A549 (cell line): ENCODE measurements at regions not wholly inside any gene's neighbourhood (a gene's known extent, or its start where the extent isn't known, plus 50 kb on each side); places are given as distances from the start of the nearest gene placed in this dataset.
"Not testable (repeated sequence)": the region's sequence is repeated elsewhere in the genome, so short reads cannot be mapped to it uniquely, and the experiment has no call there.

Source experiments
- ATAC-seq, 2 experiments: fragments of 200-7000 bp in 1 of 2; fragments of >200 bp in 1 of 2; cut with Nextera tagmentation in 1 of 2; cut with Tn5 transposase in 1 of 2; 3 replicates each; pipeline versions ENCODE4 v1.8.0 to v1.9.1; 2018 to 2020; ENCODE audit warnings: mild to moderate bottlenecking in 1 of 2, moderate library complexity in 1 of 2
- CTCF ChIA-PET: fragments of 300-600 bp; sonication (Branson Sonifier 250); formaldehyde crosslinking; extraction: SDS; loops from one replicate; lab custom pipeline; 2021; ENCODE audit warnings: antibody characterized with exemption, inconsistent platforms; lab: Yijun Ruan, JAX
- POLR2A ChIA-PET: fragments of 350-600 bp; formaldehyde crosslinking; extraction: SDS; loops from one replicate; lab custom pipeline; 2021; ENCODE audit warnings: antibody characterized with exemption, inconsistent platforms; lab: Yijun Ruan, JAX
- DNase-seq, 2 experiments: peaks; one replicate each; pipeline versions ENCODE4 v3.0.0 to v3.0.0-alpha.2; 2011 to 2016; ENCODE audit warnings: low read depth in 1 of 2, low spot score in 1 of 2
- FAIRE-seq: peaks from 2 replicates; lab custom pipeline; 2011; peaks lifted over from hg19 to GRCh38; lab: Jason Lieb, UNC
- H3K27ac ChIP-seq, 2 experiments: fragments of >200 bp; sonication (Bioruptor Twin); formaldehyde crosslinking; 3 replicates each; pipeline ENCODE4 v1.5.1; 2016 to 2017
- H3K4me1 ChIP-seq: fragments of >200 bp; sonication (Bioruptor Twin); formaldehyde crosslinking; 3 replicates; pipeline ENCODE4 v1.6.1; 2016
- H3K4me2 ChIP-seq: fragments of >200 bp; sonication (Bioruptor Twin); formaldehyde crosslinking; 3 replicates; pipeline ENCODE4 v1.6.1; 2016
- H3K4me3 ChIP-seq: fragments of >200 bp; sonication (Bioruptor Twin); formaldehyde crosslinking; 3 replicates; pipeline ENCODE4 v1.5.1; 2016
- H3K9me3 ChIP-seq: fragments of >200 bp; sonication (Bioruptor Twin); formaldehyde crosslinking; 3 replicates; pipeline ENCODE4 v1.6.1; 2016
- BCL3 ChIP-seq: fragments of >200 bp; sonication (Bioruptor Twin); formaldehyde crosslinking; IDR thresholded peaks from 3 replicates; pipeline ENCODE4 v1.6.1; 2016
- CEBPB ChIP-seq, 2 experiments: fragments of >200 bp in 1 of 2; sonication (Bioruptor Twin) in 1 of 2; formaldehyde crosslinking in 1 of 2; IDR thresholded peaks; 2 replicates each; pipeline ENCODE4 v1.6.1; 2012 to 2016
- CHD4 ChIP-seq: fragments of 200-600 bp; sonication (generic); IDR thresholded peaks from 2 replicates; pipeline ENCODE4 v1.6.1; 2016; ENCODE audit warnings: antibody characterized with exemption, mild to moderate bottlenecking, borderline replicate concordance
- EHF ChIP-seq: fragments of 250-450 bp; sonication (Bioruptor Pico); IDR thresholded peaks from 2 replicates; pipeline ENCODE4 v1.5.0; 2020; ENCODE audit warnings: mild to moderate bottlenecking
- ELK1 ChIP-seq: fragments of 150-350 bp; IDR thresholded peaks from 2 replicates; pipeline ENCODE4 v1.6.1; 2014; ENCODE audit warnings: low read depth, mild to moderate bottlenecking, low read length
- ESRRA ChIP-seq: fragments of 150-350 bp; IDR thresholded peaks from 2 replicates; pipeline ENCODE4 v1.6.1; 2014; ENCODE audit warnings: mild to moderate bottlenecking, low read length, borderline replicate concordance
- FOSB ChIP-seq: fragments of 250-450 bp; sonication (Bioruptor Pico); IDR thresholded peaks from 2 replicates; pipeline ENCODE4 v1.5.0; 2020; ENCODE audit warnings: mild to moderate bottlenecking, moderate library complexity
- FOSL2 ChIP-seq, 2 experiments: fragments of 450-650 bp in 1 of 2; fragments of >200 bp in 1 of 2; sonication (Bioruptor Twin) in 1 of 2; formaldehyde crosslinking; IDR thresholded peaks; 2 replicates each; pipeline versions ENCODE4 v1.5.0 to v1.6.1; 2016 to 2020; ENCODE audit warnings: mild to moderate bottlenecking in 1 of 2, moderate library complexity in 1 of 2
- FOXS1 ChIP-seq: fragments of 250-450 bp; sonication (Bioruptor Pico); IDR thresholded peaks from 2 replicates; pipeline ENCODE4 v1.5.0; 2020; ENCODE audit warnings: mild to moderate bottlenecking, moderate library complexity
- GATA3 ChIP-seq: IDR thresholded peaks from 2 replicates; pipeline ENCODE4 v1.6.1; 2012; ENCODE audit warnings: borderline replicate concordance
- HDAC2 ChIP-seq: fragments of 200-600 bp; sonication (generic); IDR thresholded peaks from 2 replicates; pipeline ENCODE4 v1.6.1; 2016
- HOXA7 ChIP-seq: fragments of 250-450 bp; sonication (Bioruptor Pico); IDR thresholded peaks from 2 replicates; pipeline ENCODE4 v1.5.0; 2020; ENCODE audit warnings: mild to moderate bottlenecking, moderate library complexity
- JUN ChIP-seq, 2 experiments: fragments of >200 bp; sonication (Bioruptor Twin); formaldehyde crosslinking; IDR thresholded peaks; 2 replicates in 1 of 2; 3 replicates in 1 of 2; pipeline ENCODE4 v1.6.1; 2016 to 2017
- KDM5A ChIP-seq: fragments of 200-600 bp; sonication (generic); IDR thresholded peaks from 2 replicates; pipeline ENCODE4 v1.6.1; 2016; ENCODE audit warnings: antibody characterized with exemption, mild to moderate bottlenecking
- MAFK ChIP-seq: fragments of 450-650 bp; IDR thresholded peaks from 2 replicates; pipeline ENCODE4 v1.6.1; 2014; ENCODE audit not compliant: partially characterized antibody
- NFE2L2 ChIP-seq: fragments of 150-350 bp; conservative IDR thresholded peaks from 2 replicates; pipeline ENCODE4 v1.6.1; 2014; ENCODE audit warnings: low read length
- POLR2A ChIP-seq: IDR thresholded peaks from 2 replicates; pipeline ENCODE4 v1.6.1; 2012; ENCODE audit warnings: mild to moderate bottlenecking, low read length
- POLR2AphosphoS2 ChIP-seq: conservative IDR thresholded peaks from 2 replicates; pipeline ENCODE4 v1.6.1; 2012; ENCODE audit warnings: low read length, improper control_type of control experiment, inconsistent platforms
- RNF2 ChIP-seq: fragments of 200-600 bp; sonication (generic); IDR thresholded peaks from 2 replicates; pipeline ENCODE4 v1.6.1; 2016; ENCODE audit warnings: low read depth, mild to moderate bottlenecking, antibody characterized with exemption, moderate library complexity, borderline replicate concordance
- SMC3 ChIP-seq: fragments of >200 bp; sonication (Bioruptor Twin); formaldehyde crosslinking; IDR thresholded peaks from 3 replicates; pipeline ENCODE4 v1.6.1; 2018; ENCODE audit warnings: inconsistent platforms
- SREBF2 ChIP-seq: fragments of 450-650 bp; IDR thresholded peaks from 2 replicates; pipeline ENCODE4 v1.6.1; 2014; ENCODE audit warnings: mild to moderate bottlenecking, moderate library complexity
- TFCP2L1 ChIP-seq: fragments of 250-450 bp; sonication (Bioruptor Pico); IDR thresholded peaks from 2 replicates; pipeline ENCODE4 v1.5.0; 2021; ENCODE audit warnings: mild to moderate bottlenecking
- TP53 ChIP-seq: fragments of 250-450 bp; sonication (Bioruptor Pico); IDR thresholded peaks from 2 replicates; pipeline ENCODE4 v1.5.0; 2021; ENCODE audit warnings: mild to moderate bottlenecking, moderate library complexity
- ZC3H11A ChIP-seq: fragments of 450-650 bp; IDR thresholded peaks from 2 replicates; pipeline ENCODE4 v1.6.1; 2014; ENCODE audit warnings: antibody characterized with exemption, mild to moderate bottlenecking
- ZFP36 ChIP-seq: fragments of 450-650 bp; IDR thresholded peaks from 2 replicates; pipeline ENCODE4 v1.6.1; 2014; ENCODE audit warnings: borderline replicate concordance; ENCODE audit not compliant: partially characterized antibody
- ZNF302 ChIP-seq: fragments of 250-450 bp; sonication (Bioruptor Pico); IDR thresholded peaks from 2 replicates; pipeline ENCODE4 v1.9.0; 2021; ENCODE audit warnings: inconsistent platforms, mild to moderate bottlenecking, moderate library complexity
- WGBS: methylation state at CpG from one replicate; pipeline ENCODE4 v1.1.6; 2017; ENCODE audit errors: missing lambda C conversion rate; 5-methylcytosine and 5-hydroxymethylcytosine counted together
- TF ChIP-seq, protein P1 (sequence below): fragments of >200 bp; sonication (Bioruptor Twin); formaldehyde crosslinking; IDR thresholded peaks from 2 replicates; pipeline ENCODE4 v1.6.1; 2016
- TF ChIP-seq, protein P2 (sequence below): IDR thresholded peaks from 2 replicates; pipeline ENCODE4 v1.6.1; 2012

DNA sequence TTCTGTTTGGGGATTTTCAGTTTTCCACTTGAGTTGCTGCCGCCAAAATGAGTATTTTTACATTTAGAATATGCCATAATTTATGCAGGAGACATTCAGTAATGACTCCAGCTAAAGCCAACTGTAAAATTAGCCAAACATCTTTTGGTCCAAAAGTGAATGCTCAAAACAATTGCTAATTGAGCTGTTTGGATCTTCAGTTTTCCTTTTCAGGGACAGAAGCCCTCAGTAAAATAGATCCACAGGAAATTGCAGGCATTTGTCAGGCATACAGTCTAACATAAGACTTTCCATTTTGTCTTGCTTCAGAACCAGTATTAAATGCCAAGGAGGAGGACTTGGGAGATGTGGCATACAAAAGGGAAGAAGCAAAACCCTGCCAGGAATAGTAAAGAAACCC, 524.8 kb upstream of the API5 start:
- Histone ChIP-seq H3K4me1 (no peaks in the 10 kb centered on the region), H3K4me2 (no peak overlapping the region), H3K9me3 (no peaks in the 10 kb centered on the region), H3K4me3 (no peak overlapping the region), H3K27ac (no peak overlapping the region)
- no peak for ATAC-seq
- DNase-seq: no peak
- ChIA-PET CTCF (interaction anchor here (0.6 kb wide), 1 partner anchor 211 kb away, joined by 3 read pairs; no protein-coding TSS in a partner anchor), POLR2A (no interaction called here)
- TF ChIP-seq EHF (CRISPR knock-in tag): no peak
- TF ChIP-seq ESRRA: no peak
- no peak for TF ChIP-seq ZC3H11A
- TF ChIP-seq, protein P1, sequence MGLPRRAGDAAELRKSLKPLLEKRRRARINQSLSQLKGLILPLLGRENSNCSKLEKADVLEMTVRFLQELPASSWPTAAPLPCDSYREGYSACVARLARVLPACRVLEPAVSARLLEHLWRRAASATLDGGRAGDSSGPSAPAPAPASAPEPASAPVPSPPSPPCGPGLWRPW: no peak
- TF ChIP-seq GATA3: no peak
- no peak for TF ChIP-seq BCL3
- TF ChIP-seq POLR2A: no peak
- TF ChIP-seq, protein P2, sequence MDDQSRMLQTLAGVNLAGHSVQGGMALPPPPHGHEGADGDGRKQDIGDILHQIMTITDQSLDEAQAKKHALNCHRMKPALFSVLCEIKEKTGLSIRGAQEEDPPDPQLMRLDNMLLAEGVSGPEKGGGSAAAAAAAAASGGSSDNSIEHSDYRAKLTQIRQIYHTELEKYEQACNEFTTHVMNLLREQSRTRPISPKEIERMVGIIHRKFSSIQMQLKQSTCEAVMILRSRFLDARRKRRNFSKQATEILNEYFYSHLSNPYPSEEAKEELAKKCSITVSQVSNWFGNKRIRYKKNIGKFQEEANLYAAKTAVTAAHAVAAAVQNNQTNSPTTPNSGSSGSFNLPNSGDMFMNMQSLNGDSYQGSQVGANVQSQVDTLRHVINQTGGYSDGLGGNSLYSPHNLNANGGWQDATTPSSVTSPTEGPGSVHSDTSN: no peak
- TF ChIP-seq SMC3: no peak
- no peak for TF ChIP-seq ELK1
- TF ChIP-seq CEBPB (IDR thresholded peaks at IDR 0.05): no peak
- WGBS: 0% methylated on average over 1 of the region's 1 CpG
- no peak for FAIRE-seq

GRCh38 chr11:42795483-42795882, 516.3 kb upstream of the API5 start:
- H3K27ac ChIP-seq, H3K4me2 ChIP-seq, DNase-seq, FAIRE-seq, H3K9me3 ChIP-seq, ATAC-seq, H3K4me1 ChIP-seq, POLR2A ChIA-PET, H3K4me3 ChIP-seq, CTCF ChIA-PET: not testable (repeated sequence)
- WGBS: 13% methylated on average over 2 of the region's 2 CpGs

DNA sequence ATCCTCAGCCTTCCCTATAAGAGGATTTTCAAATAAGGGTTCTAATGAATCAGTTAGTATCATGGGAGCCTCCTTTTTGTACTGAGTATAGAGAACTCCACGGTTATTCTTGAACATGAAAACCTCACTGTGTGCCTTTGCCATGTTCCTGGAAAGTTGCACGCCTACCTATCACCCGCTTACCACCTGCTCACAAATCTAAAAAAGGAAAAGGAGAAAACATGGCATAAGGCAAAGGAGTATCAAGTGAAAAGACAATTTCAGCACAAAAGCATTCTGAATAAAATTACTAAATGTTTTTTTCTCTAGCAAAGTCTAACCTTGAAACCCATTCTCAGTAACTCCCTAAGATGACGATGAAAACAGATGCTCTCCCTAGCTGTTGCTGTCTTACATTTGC, 511.8 kb upstream of the API5 start:
- Histone ChIP-seq H3K27ac (no peak overlapping the region), H3K4me3 (no peak overlapping the region), H3K9me3 (0 out of 3 replicates have a peak, but pooled peaks cover 4% of the 10 kb centered on the region), H3K4me2 (no peak overlapping the region), H3K4me1 (no peaks in the 10 kb centered on the region)
- ATAC-seq (no peak), DNase-seq (no peak), FAIRE-seq (no peak)
- ChIA-PET CTCF (no interaction called here), POLR2A (no interaction called here)
- TF ChIP-seq FOSB (CRISPR knock-in tag) (no peak), MAFK (no peak), RNF2 (no peak)
- TF ChIP-seq, protein P1: no peak
- WGBS: 17% methylated on average over 4 of the region's 4 CpGs

DNA sequence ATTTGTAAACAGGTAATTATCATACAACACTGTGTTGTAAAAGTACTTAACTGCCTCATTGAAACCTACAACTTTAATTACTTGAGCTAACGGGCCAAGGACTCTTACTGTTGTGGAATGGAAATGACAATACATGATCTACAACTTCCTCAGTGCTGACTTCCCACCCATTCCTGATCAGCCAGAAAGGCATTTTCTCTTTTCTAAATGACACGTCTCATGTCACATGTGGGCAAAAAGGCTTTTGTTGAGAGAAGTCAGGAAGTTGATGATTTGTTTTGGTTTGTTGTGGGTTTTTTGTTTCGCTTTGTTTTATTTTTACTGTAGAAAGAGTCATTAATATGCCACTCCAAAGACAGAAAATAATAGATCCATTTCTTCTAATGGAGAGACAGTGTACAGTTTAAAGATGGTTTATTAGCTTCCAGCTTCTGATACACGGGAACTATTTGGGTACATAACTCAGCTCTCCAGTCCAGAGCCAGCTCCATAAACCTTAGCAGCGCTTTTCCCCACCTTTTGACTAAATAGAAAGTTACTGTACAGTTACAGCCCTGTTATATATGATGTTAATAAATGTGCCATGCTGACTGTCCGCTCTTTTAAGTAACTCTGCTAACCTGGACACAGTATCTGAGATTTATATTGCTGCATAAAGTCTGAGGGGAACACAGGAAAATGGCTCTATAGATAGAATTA, 509.4 kb upstream of the API5 start:
- 3% methylated on average over 6 of the region's 6 CpGs for WGBS
- FAIRE-seq (no peak), DNase-seq (no peak), ATAC-seq (no peak)
- no peak overlapping the region for H3K4me2 ChIP-seq
- POLR2A ChIA-PET: no interaction called here
- no peak overlapping the region for H3K27ac ChIP-seq
- no peak overlapping the region for H3K4me3 ChIP-seq
- H3K9me3 ChIP-seq: no peaks in the 10 kb centered on the region
- no peaks in the 10 kb centered on the region for H3K4me1 ChIP-seq
- CTCF ChIA-PET: no interaction called here
- TF ChIP-seq NFE2L2 (no peak), HDAC2 (no peak), KDM5A (no peak), ZNF302 (no peak), TP53 (CRISPR knock-in tag) (no peak), HOXA7 (CRISPR knock-in tag) (no peak), TFCP2L1 (no peak), CHD4 (no peak), ZFP36 (no peak), FOXS1 (no peak), SREBF2 (no peak), JUN (IDR thresholded peaks at IDR 0.05) (no peak), FOSB (CRISPR knock-in tag) (no peak), FOSL2 (IDR thresholded peaks at IDR 0.05) (no peak), FOSL2 (CRISPR knock-in tag; IDR thresholded peaks at IDR 0.05) (no peak), POLR2AphosphoS2 (no peak), ESRRA (no peak)
